ENCODE measurements at regions not wholly inside any gene's neighbourhood (a gene's known extent, or its start where the extent isn't known, plus 50 kb on each side); places are given as distances from the start of the nearest gene placed in this dataset.

DNA sequence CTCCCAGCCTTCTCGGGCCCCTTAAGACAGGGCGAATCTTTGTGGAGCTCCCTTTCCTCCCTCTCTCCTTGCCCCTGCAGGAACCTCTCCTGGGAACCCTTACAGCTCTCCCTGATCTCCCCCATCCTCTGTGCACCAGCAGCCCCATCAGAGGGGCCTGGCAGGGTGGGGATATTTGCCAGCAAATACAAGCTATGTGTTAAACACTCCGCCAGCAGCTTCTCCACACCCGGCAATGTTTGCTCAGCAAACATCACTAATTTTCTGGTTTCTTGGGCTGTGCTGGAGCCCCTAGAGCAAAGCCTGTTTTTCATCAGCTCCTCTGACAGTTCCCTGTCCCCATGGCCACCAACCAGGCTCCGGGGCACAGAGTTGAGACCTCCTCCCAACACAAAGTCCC lies 147.5 kb upstream of the LHX5 start:
- no peak for TF ChIP-seq CTCF (conservative IDR thresholded peaks at IDR 0.05; ENCODE audit: control insufficient read depth, insufficient read depth, low read depth, low read length)
- no peak overlapping the region for H3K4me3 ChIP-seq (ENCODE audit: control insufficient read depth, low read depth, low read length)
- DNase-seq (ENCODE audit: low read depth): no peak

GRCh38 chr12:113613414-113613813 lies 141.7 kb upstream of the LHX5 start:
- no peak for DNase-seq (ENCODE audit: low read depth)
- TF ChIP-seq CTCF (conservative IDR thresholded peaks at IDR 0.05; ENCODE audit: control insufficient read depth, insufficient read depth, low read depth, low read length): no peak
- H3K4me3 ChIP-seq (ENCODE audit: control insufficient read depth, low read depth, low read length): no peak overlapping the region

GRCh38 chr12:113612793-113613192 lies 141.1 kb upstream of the LHX5 start:
- H3K4me3 ChIP-seq (ENCODE audit: control insufficient read depth, low read depth, low read length): no peak overlapping the region
- no peak for TF ChIP-seq CTCF (conservative IDR thresholded peaks at IDR 0.05; ENCODE audit: control insufficient read depth, insufficient read depth, low read depth, low read length)
- DNase-seq (ENCODE audit: low read depth): no peak

DNA sequence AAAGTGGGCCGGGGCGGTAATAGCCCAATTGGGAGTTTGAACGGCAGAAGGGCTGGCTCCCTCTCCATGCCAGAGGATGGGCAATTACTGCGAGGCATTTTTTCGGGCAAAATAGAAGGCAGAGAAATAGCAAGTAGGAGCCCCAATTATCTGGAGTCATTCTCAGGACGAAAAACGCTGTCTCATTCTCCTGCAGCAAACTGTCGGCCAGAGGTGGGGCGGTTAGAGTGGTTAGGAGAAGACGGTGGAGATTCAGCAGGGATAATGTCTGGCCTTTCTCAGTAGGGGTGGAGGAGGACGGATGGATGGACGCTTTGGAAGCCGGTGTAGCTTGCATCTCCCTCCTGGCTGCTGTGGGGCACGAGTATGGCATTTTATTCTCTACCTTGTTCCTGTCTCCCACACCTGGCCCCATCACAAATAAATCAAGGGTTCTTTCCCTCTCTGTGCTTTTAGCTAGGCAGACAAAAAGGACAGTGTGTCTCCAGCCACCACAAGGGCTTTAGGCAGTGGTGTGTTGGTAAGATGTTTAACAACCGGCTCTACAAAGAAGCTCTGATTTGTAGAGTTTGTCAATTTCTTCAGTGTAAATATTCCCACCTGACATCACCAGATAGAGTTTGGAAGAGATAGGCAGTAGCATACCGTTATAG lies 140.5 kb upstream of the LHX5 start:
- no peak overlapping the region for H3K4me3 ChIP-seq (ENCODE audit: control insufficient read depth, low read depth, low read length)
- DNase-seq (ENCODE audit: low read depth): no peak
- TF ChIP-seq CTCF (conservative IDR thresholded peaks at IDR 0.05; ENCODE audit: control insufficient read depth, insufficient read depth, low read depth, low read length): no peak

DNA sequence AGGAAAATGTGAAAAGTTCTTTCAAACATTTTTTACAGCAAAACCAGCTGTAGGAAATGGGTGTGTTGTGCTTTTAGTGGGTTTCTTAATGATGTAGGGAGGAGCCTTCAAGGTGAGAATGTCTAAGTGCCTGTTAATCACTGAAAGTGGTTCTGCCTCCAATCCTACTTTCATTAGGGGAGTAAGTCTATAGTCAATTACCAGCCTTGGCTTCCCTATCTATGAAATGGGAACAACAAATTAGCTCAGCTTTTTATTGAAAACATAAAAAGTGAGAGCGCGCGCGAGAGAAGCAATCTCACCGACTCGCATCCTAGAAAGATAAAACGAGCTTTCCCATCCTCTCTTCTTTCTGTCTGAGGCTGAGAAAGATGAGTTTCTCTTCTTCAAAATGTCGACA lies 140.0 kb upstream of the LHX5 start:
- no peak overlapping the region for H3K4me3 ChIP-seq (ENCODE audit: control insufficient read depth, low read depth, low read length)
- no peak for TF ChIP-seq CTCF (conservative IDR thresholded peaks at IDR 0.05; ENCODE audit: control insufficient read depth, insufficient read depth, low read depth, low read length)

GRCh38 chr12:113610698-113611097 lies 139.0 kb upstream of the LHX5 start:
- H3K4me3 ChIP-seq (ENCODE audit: control insufficient read depth, low read depth, low read length): no peak overlapping the region
- TF ChIP-seq CTCF (conservative IDR thresholded peaks at IDR 0.05; ENCODE audit: control insufficient read depth, insufficient read depth, low read depth, low read length): no peak

More for the DNA sequence above, 140.0 kb upstream of the LHX5 start:
- no peak for DNase-seq (ENCODE audit: low read depth)

More at GRCh38 chr12:113610698-113611097, 139.0 kb upstream of the LHX5 start:
- no peak for DNase-seq (ENCODE audit: low read depth)

Measured in fibroblast of mammary gland (primary cell).